Neural cell (in vitro differentiated cells): ENCODE measurements at regions not wholly inside any gene's neighbourhood (a gene's known extent, or its start where the extent isn't known, plus 50 kb on each side); places are given as distances from the start of the nearest gene placed in this dataset.

Source experiments
- H2AFZ ChIP-seq: fragments of 200-600, 300-800 bp; sonication (generic), shearing (Covaris generic); 2 replicates; pipeline ENCODE4 v1.6.0; 2014; ENCODE audit warnings: low read depth, mild to moderate bottlenecking, antibody characterized with exemption, low read length, moderate library complexity
- H3F3A ChIP-seq: fragments of 200-600 bp; shearing (Covaris generic); 2 replicates; pipeline ENCODE4 v1.6.1; 2016; ENCODE audit warnings: mild to moderate bottlenecking, moderate library complexity, mixed read lengths, antibody characterized with exemption, low read length; ENCODE audit not compliant: insufficient read depth, poor library complexity, severe bottlenecking
- H3K27ac ChIP-seq: fragments of 200-600, 300-800 bp; sonication (generic), shearing (Covaris generic); 2 replicates; pipeline ENCODE4 v1.5.1; 2014; ENCODE audit warnings: mild to moderate bottlenecking, low read length, moderate library complexity
- H3K27me3 ChIP-seq: fragments of 300-800, 200-600 bp; sonication (generic), shearing (Covaris generic); 2 replicates; pipeline ENCODE4 v1.6.0; 2014; ENCODE audit warnings: mild to moderate bottlenecking, low read depth, low read length, moderate library complexity; ENCODE audit not compliant: insufficient read depth
- H3K36me3 ChIP-seq: fragments of 300-800, 200-600 bp; sonication (generic), shearing (Covaris generic); 2 replicates; pipeline ENCODE4 v1.5.1; 2014; ENCODE audit warnings: mild to moderate bottlenecking, antibody characterized with exemption, low read length, moderate library complexity; ENCODE audit not compliant: insufficient read depth
- H3K4me2 ChIP-seq: fragments of 300-800, 200-600 bp; sonication (generic), shearing (Covaris generic); 2 replicates; pipeline ENCODE4 v1.6.0; 2014; ENCODE audit warnings: mild to moderate bottlenecking, low read length
- H3K4me3 ChIP-seq: fragments of 300-800, 200-600 bp; sonication (generic), shearing (Covaris generic); 2 replicates; pipeline ENCODE4 v1.5.1; 2014; ENCODE audit warnings: mild to moderate bottlenecking, low read length, moderate library complexity
- H3K79me2 ChIP-seq: fragments of 200-600 bp; shearing (Covaris generic); replicated peaks from 2 replicates; pipeline ENCODE4 v1.6.0; 2014; ENCODE audit warnings: mild to moderate bottlenecking, low read length, moderate library complexity; ENCODE audit not compliant: insufficient read depth
- H3K9ac ChIP-seq: fragments of 300-800, 200-600 bp; sonication (generic), shearing (Covaris generic); 2 replicates; pipeline ENCODE4 v1.6.1; 2016; ENCODE audit warnings: mild to moderate bottlenecking, low read length, mixed read lengths
- H3K9me2 ChIP-seq: fragments of 200-600 bp; shearing (Covaris generic); 2 replicates; pipeline ENCODE4 v1.6.1; 2016; ENCODE audit warnings: mild to moderate bottlenecking, low read length, mixed read lengths; ENCODE audit not compliant: insufficient read depth
- H3K9me3 ChIP-seq: fragments of 200-600, 300-800 bp; sonication (generic), shearing (Covaris generic); 2 replicates; pipeline ENCODE4 v1.6.1; 2016; ENCODE audit warnings: mild to moderate bottlenecking, mixed run types, low read length, moderate library complexity, mixed read lengths
- H4K20me1 ChIP-seq: fragments of 200-600 bp; shearing (Covaris generic); 2 replicates; pipeline ENCODE4 v1.6.1; 2016; ENCODE audit warnings: mild to moderate bottlenecking, mixed run types; ENCODE audit not compliant: insufficient read depth
- EP300 ChIP-seq: fragments of 450-650 bp; conservative IDR thresholded peaks from 2 replicates; pipeline ENCODE4 v1.6.1; 2014; ENCODE audit warnings: antibody characterized with exemption, mild to moderate bottlenecking, moderate library complexity; ENCODE audit not compliant: poor library complexity, severe bottlenecking
- EZH2 ChIP-seq: fragments of 200-600, 300-800 bp; shearing (Covaris generic), sonication (generic); IDR thresholded peaks from 2 replicates; pipeline ENCODE4 v1.6.1; 2014; ENCODE audit warnings: antibody characterized with exemption, low read length, borderline replicate concordance, mild to moderate bottlenecking; ENCODE audit not compliant: insufficient read depth, poor library complexity, severe bottlenecking
- MXI1 ChIP-seq: fragments of 450-650 bp; conservative IDR thresholded peaks from 2 replicates; pipeline ENCODE4 v1.6.1; 2014; ENCODE audit warnings: antibody characterized with exemption, mild to moderate bottlenecking; ENCODE audit not compliant: poor library complexity, severe bottlenecking
- POLR2AphosphoS5 ChIP-seq: IDR thresholded peaks from 2 replicates; pipeline ENCODE4 v1.6.1; 2012
- RAD21 ChIP-seq: fragments of 450-650 bp; conservative IDR thresholded peaks from 2 replicates; pipeline ENCODE4 v1.6.1; 2014; ENCODE audit warnings: antibody characterized with exemption, mild to moderate bottlenecking, moderate library complexity
- SMC3 ChIP-seq: fragments of 450-650 bp; conservative IDR thresholded peaks from 2 replicates; pipeline ENCODE4 v1.6.1; 2014; ENCODE audit warnings: antibody characterized with exemption, mild to moderate bottlenecking, moderate library complexity; ENCODE audit not compliant: poor library complexity
- TAF1 ChIP-seq: IDR thresholded peaks from 2 replicates; pipeline ENCODE4 v1.6.1; 2012; ENCODE audit warnings: low read depth
- TF ChIP-seq, protein P1 (sequence below): fragments of 450-650 bp; IDR thresholded peaks from 2 replicates; pipeline ENCODE4 v1.5.1; 2014; ENCODE audit warnings: antibody characterized with exemption, mild to moderate bottlenecking, moderate library complexity; ENCODE audit not compliant: poor library complexity, severe bottlenecking
- TF ChIP-seq, protein P2 (sequence below): IDR thresholded peaks from 2 replicates; pipeline ENCODE4 v1.6.1; 2012; ENCODE audit warnings: borderline replicate concordance

DNA sequence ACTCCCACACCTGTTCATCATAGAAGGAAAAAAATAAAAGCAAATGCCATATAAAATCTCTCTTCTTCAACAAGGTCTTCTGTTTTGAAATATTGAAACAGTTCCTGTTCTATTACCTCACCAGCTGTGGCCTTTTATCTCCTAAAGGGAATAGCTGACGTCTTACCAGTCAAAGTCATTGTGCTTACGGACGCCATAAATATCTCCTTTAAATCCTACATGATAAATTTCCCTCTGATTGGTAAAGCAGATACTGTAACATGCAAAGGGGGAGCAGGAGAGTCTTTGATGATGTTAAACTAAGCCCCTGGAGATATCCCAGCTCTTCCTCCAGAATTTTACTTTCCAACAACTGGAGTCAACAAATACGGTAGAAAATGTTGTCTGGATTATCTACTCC, 168.4 kb downstream of the ZC3H11B start:
- H3K79me2 ChIP-seq: no peaks in the 10 kb centered on the region
- TF ChIP-seq, protein P1, sequence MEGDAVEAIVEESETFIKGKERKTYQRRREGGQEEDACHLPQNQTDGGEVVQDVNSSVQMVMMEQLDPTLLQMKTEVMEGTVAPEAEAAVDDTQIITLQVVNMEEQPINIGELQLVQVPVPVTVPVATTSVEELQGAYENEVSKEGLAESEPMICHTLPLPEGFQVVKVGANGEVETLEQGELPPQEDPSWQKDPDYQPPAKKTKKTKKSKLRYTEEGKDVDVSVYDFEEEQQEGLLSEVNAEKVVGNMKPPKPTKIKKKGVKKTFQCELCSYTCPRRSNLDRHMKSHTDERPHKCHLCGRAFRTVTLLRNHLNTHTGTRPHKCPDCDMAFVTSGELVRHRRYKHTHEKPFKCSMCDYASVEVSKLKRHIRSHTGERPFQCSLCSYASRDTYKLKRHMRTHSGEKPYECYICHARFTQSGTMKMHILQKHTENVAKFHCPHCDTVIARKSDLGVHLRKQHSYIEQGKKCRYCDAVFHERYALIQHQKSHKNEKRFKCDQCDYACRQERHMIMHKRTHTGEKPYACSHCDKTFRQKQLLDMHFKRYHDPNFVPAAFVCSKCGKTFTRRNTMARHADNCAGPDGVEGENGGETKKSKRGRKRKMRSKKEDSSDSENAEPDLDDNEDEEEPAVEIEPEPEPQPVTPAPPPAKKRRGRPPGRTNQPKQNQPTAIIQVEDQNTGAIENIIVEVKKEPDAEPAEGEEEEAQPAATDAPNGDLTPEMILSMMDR: no peak
- H3K4me2 ChIP-seq: no peak overlapping the region
- H3K9me3 ChIP-seq: no peaks in the 10 kb centered on the region
- H3K4me3 ChIP-seq: no peak overlapping the region
- H2AFZ ChIP-seq: no peak overlapping the region
- H3K27me3 ChIP-seq: no peaks in the 10 kb centered on the region
- no peaks in the 10 kb centered on the region for H3K9me2 ChIP-seq
- H3F3A ChIP-seq: no peaks in the 10 kb centered on the region
- no peak overlapping the region for H3K9ac ChIP-seq
- no peak overlapping the region for H3K27ac ChIP-seq
- H3K36me3 ChIP-seq: no peaks in the 10 kb centered on the region
- no peaks in the 10 kb centered on the region for H4K20me1 ChIP-seq

- H3F3A ChIP-seq: no peaks in the 10 kb centered on the region
- H3K36me3 ChIP-seq: no peaks in the 10 kb centered on the region
- no peak for TF ChIP-seq MXI1
- no peak for TF ChIP-seq EP300
- no peak for TF ChIP-seq TAF1
- no peak for TF ChIP-seq POLR2AphosphoS5
- TF ChIP-seq RAD21: no peak
- TF ChIP-seq EZH2: no peak
- TF ChIP-seq, protein P2, sequence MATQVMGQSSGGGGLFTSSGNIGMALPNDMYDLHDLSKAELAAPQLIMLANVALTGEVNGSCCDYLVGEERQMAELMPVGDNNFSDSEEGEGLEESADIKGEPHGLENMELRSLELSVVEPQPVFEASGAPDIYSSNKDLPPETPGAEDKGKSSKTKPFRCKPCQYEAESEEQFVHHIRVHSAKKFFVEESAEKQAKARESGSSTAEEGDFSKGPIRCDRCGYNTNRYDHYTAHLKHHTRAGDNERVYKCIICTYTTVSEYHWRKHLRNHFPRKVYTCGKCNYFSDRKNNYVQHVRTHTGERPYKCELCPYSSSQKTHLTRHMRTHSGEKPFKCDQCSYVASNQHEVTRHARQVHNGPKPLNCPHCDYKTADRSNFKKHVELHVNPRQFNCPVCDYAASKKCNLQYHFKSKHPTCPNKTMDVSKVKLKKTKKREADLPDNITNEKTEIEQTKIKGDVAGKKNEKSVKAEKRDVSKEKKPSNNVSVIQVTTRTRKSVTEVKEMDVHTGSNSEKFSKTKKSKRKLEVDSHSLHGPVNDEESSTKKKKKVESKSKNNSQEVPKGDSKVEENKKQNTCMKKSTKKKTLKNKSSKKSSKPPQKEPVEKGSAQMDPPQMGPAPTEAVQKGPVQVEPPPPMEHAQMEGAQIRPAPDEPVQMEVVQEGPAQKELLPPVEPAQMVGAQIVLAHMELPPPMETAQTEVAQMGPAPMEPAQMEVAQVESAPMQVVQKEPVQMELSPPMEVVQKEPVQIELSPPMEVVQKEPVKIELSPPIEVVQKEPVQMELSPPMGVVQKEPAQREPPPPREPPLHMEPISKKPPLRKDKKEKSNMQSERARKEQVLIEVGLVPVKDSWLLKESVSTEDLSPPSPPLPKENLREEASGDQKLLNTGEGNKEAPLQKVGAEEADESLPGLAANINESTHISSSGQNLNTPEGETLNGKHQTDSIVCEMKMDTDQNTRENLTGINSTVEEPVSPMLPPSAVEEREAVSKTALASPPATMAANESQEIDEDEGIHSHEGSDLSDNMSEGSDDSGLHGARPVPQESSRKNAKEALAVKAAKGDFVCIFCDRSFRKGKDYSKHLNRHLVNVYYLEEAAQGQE: no peak
- no peak for TF ChIP-seq SMC3
- no peaks in the 10 kb centered on the region for H3K9me2 ChIP-seq
- no peaks in the 10 kb centered on the region for H4K20me1 ChIP-seq
- H2AFZ ChIP-seq: no peak overlapping the region
- no peaks in the 10 kb centered on the region for H3K27me3 ChIP-seq
- H3K27ac ChIP-seq: no peak overlapping the region
- no peak overlapping the region for H3K4me2 ChIP-seq
- no peaks in the 10 kb centered on the region for H3K9me3 ChIP-seq
- H3K4me3 ChIP-seq: no peak overlapping the region
- H3K79me2 ChIP-seq: no peaks in the 10 kb centered on the region
- H3K9ac ChIP-seq: no peak overlapping the region
These were observed 169.1 kb downstream of the ZC3H11B start for GRCh38 chr1:219443763-219444162.

DNA sequence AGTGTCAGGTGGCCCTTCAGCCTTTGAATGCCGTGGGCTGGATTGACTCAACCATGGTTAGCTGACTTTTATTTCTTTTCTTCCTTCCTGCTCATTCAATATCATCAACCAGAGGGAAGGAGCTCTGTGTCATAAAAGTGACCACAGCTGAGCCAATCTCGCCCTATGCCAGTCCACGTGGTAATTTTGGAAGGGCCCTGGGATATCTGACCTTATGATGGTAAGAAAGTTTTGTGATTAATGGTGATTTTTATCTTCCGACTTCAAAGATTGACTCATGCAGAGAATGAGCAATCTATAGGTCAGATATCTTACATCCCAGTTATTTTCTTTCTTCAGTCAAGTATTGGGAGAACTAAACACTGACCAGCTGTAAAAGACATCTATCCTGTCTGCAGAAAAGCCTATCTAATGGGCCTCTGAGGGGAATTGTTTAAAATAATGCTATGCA, 170.3 kb downstream of the ZC3H11B start:
- Histone ChIP-seq H3K4me2 (no peak overlapping the region), H2AFZ (no peak overlapping the region), H4K20me1 (no peaks in the 10 kb centered on the region), H3K27ac (no peak overlapping the region), H3K27me3 (no peaks in the 10 kb centered on the region), H3K9me2 (no peaks in the 10 kb centered on the region), H3K79me2 (no peaks in the 10 kb centered on the region), H3K4me3 (no peak overlapping the region), H3K36me3 (no peaks in the 10 kb centered on the region), H3K9ac (no peak overlapping the region), H3F3A (no peaks in the 10 kb centered on the region), H3K9me3 (no peaks in the 10 kb centered on the region)
- no peak for TF ChIP-seq TAF1
